HCT116 (cell line): ENCODE measurements at regions not wholly inside any gene's neighbourhood (a gene's known extent, or its start where the extent isn't known, plus 50 kb on each side); places are given as distances from the start of the nearest gene placed in this dataset.

Source experiments
- ATAC-seq: fragments of 200-7000 bp; cut with Tn5 transposase; 2 replicates; pipeline ENCODE4 v1.9.1; 2020; ENCODE audit warnings: mild to moderate bottlenecking, moderate library complexity
- BruUV-seq: library from RNA; stranded (reverse); fragments of 400-500 nt; replicated peaks from 2 replicates; lab custom pipeline; 2021; lab: Mats Ljungman, UMichigan
- CTCF ChIA-PET: fragments of 300-600 bp; sonication (Branson Sonifier 250); formaldehyde crosslinking; loops from one replicate; lab custom pipeline; 2021; ENCODE audit warnings: antibody characterized with exemption; lab: Charles Lee
- POLR2A ChIA-PET: fragments of 300-600, 350-600 bp; sonication (Branson Sonifier 250); formaldehyde crosslinking; loops from one replicate; lab custom pipeline; 2021; ENCODE audit warnings: antibody characterized with exemption; lab: Charles Lee
- RAD21 ChIA-PET, 2 experiments: fragments of 300-600 bp; sonication (Branson Sonifier 250); formaldehyde crosslinking; loops; one replicate each; lab custom pipeline; 2023; ENCODE audit warnings: low total read pairs in 2 of 2; ENCODE audit not compliant: uncharacterized antibody in 2 of 2, unreplicated experiment in 2 of 2, low non-redundant PET in 1 of 2; lab: Charles Lee
- DNase-seq: peaks from one replicate; pipeline ENCODE4 v3.0.0-alpha.2; 2010; ENCODE audit warnings: low read depth, low spot score
- H2AFZ ChIP-seq: fragments of 200-600 bp; shearing (Covaris generic), sonication (generic); 2 replicates; pipeline ENCODE4 v1.6.1; 2017; ENCODE audit warnings: low read depth, mixed run types, mixed read lengths, antibody characterized with exemption, low read length; ENCODE audit not compliant: poor library complexity, severe bottlenecking
- H3K27ac ChIP-seq: 2 replicates; pipeline ENCODE4 v1.5.1; 2012; ENCODE audit warnings: low read depth, low read length
- H3K27me3 ChIP-seq: fragments of 200-600 bp; sonication (generic); 2 replicates; pipeline ENCODE4 v1.6.1; 2016; ENCODE audit warnings: mixed run types, low read length, mixed read lengths; ENCODE audit not compliant: insufficient read depth
- H3K36me3 ChIP-seq, 2 experiments: fragments of 200-500 bp in 1 of 2; fragments of 200-600 bp in 1 of 2; sonication (Bioruptor generic) in 1 of 2; sonication (generic) in 1 of 2; 2 replicates each; pipeline versions ENCODE4 v1.5.1 to v1.6.1; 2014 to 2016; ENCODE audit warnings: low read length in 2 of 2, inconsistent platforms in 1 of 2, mixed read lengths in 1 of 2, mixed run types in 1 of 2; ENCODE audit not compliant: insufficient read depth in 2 of 2, control insufficient read depth in 1 of 2
- H3K4me1 ChIP-seq, 2 experiments: fragments of 200-600 bp in 1 of 2; sonication (generic) in 1 of 2; 2 replicates each; pipeline versions ENCODE4 v1.5.1 to v1.6.1; 2012 to 2017; ENCODE audit warnings: low read length in 2 of 2, inconsistent platforms in 1 of 2, mild to moderate bottlenecking in 1 of 2, mixed read lengths in 1 of 2, mixed run types in 1 of 2, moderate library complexity in 1 of 2; ENCODE audit not compliant: insufficient read depth in 2 of 2, control insufficient read depth in 1 of 2
- H3K4me2 ChIP-seq: fragments of 200-600 bp; sonication (generic); 2 replicates; pipeline ENCODE4 v1.6.1; 2017; ENCODE audit warnings: mixed run types, low read length, mixed read lengths
- H3K4me3 ChIP-seq, 2 experiments: fragments of 200-600 bp in 1 of 2; sonication (generic) in 1 of 2; replicated peaks in 1 of 2; 2 replicates each; pipeline ENCODE4 v1.5.1; 2011 to 2016; ENCODE audit warnings: low read length in 2 of 2, control low read depth in 1 of 2, low read depth in 1 of 2, mild to moderate bottlenecking in 1 of 2, mixed read lengths in 1 of 2, mixed run types in 1 of 2
- H3K79me2 ChIP-seq: fragments of 200-600 bp; sonication (generic); 2 replicates; pipeline ENCODE4 v1.6.1; 2017; ENCODE audit warnings: mild to moderate bottlenecking, mixed run types, low read length, moderate library complexity, mixed read lengths; ENCODE audit not compliant: insufficient read depth
- H3K9ac ChIP-seq: fragments of 200-600 bp; sonication (generic); 2 replicates; pipeline ENCODE4 v1.6.1; 2016; ENCODE audit warnings: low read length, mixed read lengths
- H3K9me2 ChIP-seq: fragments of 200-600 bp; sonication (generic), shearing (Covaris generic); 2 replicates; pipeline ENCODE4 v1.6.1; 2017; ENCODE audit warnings: mixed run types, mild to moderate bottlenecking, moderate library complexity; ENCODE audit not compliant: insufficient read depth
- H3K9me3 ChIP-seq, 2 experiments: fragments of 200-500 bp in 1 of 2; fragments of 200-600 bp in 1 of 2; sonication (Bioruptor generic) in 1 of 2; sonication (generic) in 1 of 2; 2 replicates each; pipeline ENCODE4 v1.6.1; 2014 to 2017; ENCODE audit warnings: low read length in 2 of 2, mixed read lengths in 2 of 2, inconsistent platforms in 1 of 2, low read depth in 1 of 2, mild to moderate bottlenecking in 1 of 2, mixed run types in 1 of 2, moderate library complexity in 1 of 2; ENCODE audit not compliant: control insufficient read depth in 1 of 2, insufficient read depth in 1 of 2
- H4K20me1 ChIP-seq: fragments of 200-600 bp; sonication (generic), shearing (Covaris generic); 2 replicates; pipeline ENCODE4 v1.6.1; 2017; ENCODE audit warnings: mixed run types, mild to moderate bottlenecking, moderate library complexity; ENCODE audit not compliant: insufficient read depth
- CBX3 ChIP-seq: IDR thresholded peaks from 2 replicates; pipeline ENCODE4 v1.6.1; 2012; ENCODE audit warnings: low read depth
- CEBPB ChIP-seq: IDR thresholded peaks from 2 replicates; pipeline ENCODE4 v1.6.1; 2012; ENCODE audit warnings: low read depth
- EGR1 ChIP-seq: IDR thresholded peaks from 2 replicates; pipeline ENCODE4 v1.6.1; 2012; ENCODE audit warnings: low read depth
- EZH2 ChIP-seq: fragments of 200-600 bp; sonication (generic); IDR thresholded peaks from 2 replicates; pipeline ENCODE4 v1.6.1; 2017; ENCODE audit warnings: antibody characterized with exemption, mixed run types
- EZH2phosphoT487 ChIP-seq: fragments of 200-600 bp; IDR thresholded peaks from 2 replicates; pipeline ENCODE4 v1.6.1; 2018; ENCODE audit warnings: antibody characterized with exemption, borderline replicate concordance
- FOSL1 ChIP-seq: IDR thresholded peaks from 2 replicates; pipeline ENCODE4 v1.6.1; 2012; ENCODE audit warnings: low read depth
- JUND ChIP-seq: IDR thresholded peaks from 2 replicates; pipeline ENCODE4 v1.6.1; 2012
- POLR2A ChIP-seq: IDR thresholded peaks from 2 replicates; pipeline ENCODE4 v1.7.0; 2011; ENCODE audit warnings: borderline replicate concordance; ENCODE audit not compliant: insufficient read depth, insufficient read length; ENCODE audit errors: extremely low read depth
- POLR2AphosphoS5 ChIP-seq: IDR thresholded peaks from 2 replicates; pipeline ENCODE4 v1.6.1; 2011; ENCODE audit warnings: mild to moderate bottlenecking, low read depth, low read length, moderate library complexity
- SIN3A ChIP-seq: IDR thresholded peaks from 2 replicates; pipeline ENCODE4 v1.6.1; 2012; ENCODE audit warnings: low read depth
- SP1 ChIP-seq: IDR thresholded peaks from 2 replicates; pipeline ENCODE4 v1.6.1; 2012; ENCODE audit warnings: low read depth
- TCF7L2 ChIP-seq: IDR thresholded peaks from 2 replicates; pipeline ENCODE4 v1.7.0; 2011; ENCODE audit warnings: borderline replicate concordance, inconsistent platforms; ENCODE audit not compliant: insufficient read depth, insufficient read length; ENCODE audit errors: extremely low read depth
- YY1 ChIP-seq: IDR thresholded peaks from 2 replicates; pipeline ENCODE4 v1.6.1; 2011; ENCODE audit warnings: low read length, low read depth, moderate library complexity, mild to moderate bottlenecking; ENCODE audit not compliant: insufficient replicate concordance; ENCODE audit errors: extremely low read depth
- ZFX ChIP-seq: fragments of 450-650 bp; IDR thresholded peaks from 2 replicates; pipeline ENCODE4 v1.6.1; 2017
- ZNF274 ChIP-seq: fragments of 200-500 bp; sonication (Bioruptor generic); IDR thresholded peaks from 2 replicates; pipeline ENCODE4 v1.6.1; 2014; ENCODE audit warnings: mild to moderate bottlenecking, low read depth, low read length, inconsistent platforms
- intact Hi-C: fragments of 100-400 bp; cut with micrococcal nuclease; formaldehyde crosslinking; loops from 2 replicates; pipeline ENCODE4 v1.10.0; 2022
- TF ChIP-seq, protein P1 (sequence below): IDR thresholded peaks from 2 replicates; pipeline ENCODE4 v1.6.1; 2012
- TF ChIP-seq, protein P2 (sequence below): IDR thresholded peaks from 2 replicates; pipeline ENCODE4 v1.6.1; 2012; ENCODE audit warnings: low read depth
- TF ChIP-seq, protein P3 (sequence below): IDR thresholded peaks from 2 replicates; pipeline ENCODE4 v1.6.1; 2012

DNA sequence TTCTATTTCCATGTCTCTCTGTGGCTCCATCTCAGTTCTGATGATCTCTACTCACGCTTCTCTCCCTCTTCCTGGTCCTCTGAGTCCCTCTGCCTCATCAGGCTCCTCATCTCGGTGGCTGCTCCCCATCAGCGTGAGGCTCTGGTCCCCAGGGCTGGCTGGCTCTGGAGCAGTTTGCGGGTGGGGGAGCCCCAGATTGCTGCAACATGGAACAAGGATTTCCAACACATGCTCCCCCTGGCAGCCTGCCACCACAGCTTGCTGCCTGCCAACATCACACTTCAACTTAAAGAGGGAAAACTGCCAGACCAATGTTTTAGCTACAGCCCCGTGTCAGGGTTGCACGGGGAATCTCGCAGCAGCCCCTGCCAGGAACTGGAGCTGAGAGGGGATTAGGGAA lies 77.2 kb upstream of the NEK6 start:
- no peak overlapping the region for H3K27ac ChIP-seq
- no TSS peak for BruUV-seq
- TF ChIP-seq EZH2 (no peak), FOSL1 (no peak), POLR2AphosphoS5 (no peak), EZH2phosphoT487 (no peak), CEBPB (no peak), ZFX (no peak), SP1 (no peak), CBX3 (no peak), JUND (no peak), ZNF274 (no peak), TCF7L2 (no peak), POLR2A (no peak), SIN3A (no peak), YY1 (no peak), EGR1 (no peak)
- TF ChIP-seq, protein P1, sequence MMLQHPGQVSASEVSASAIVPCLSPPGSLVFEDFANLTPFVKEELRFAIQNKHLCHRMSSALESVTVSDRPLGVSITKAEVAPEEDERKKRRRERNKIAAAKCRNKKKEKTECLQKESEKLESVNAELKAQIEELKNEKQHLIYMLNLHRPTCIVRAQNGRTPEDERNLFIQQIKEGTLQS, result no peak
- TF ChIP-seq, protein P2, sequence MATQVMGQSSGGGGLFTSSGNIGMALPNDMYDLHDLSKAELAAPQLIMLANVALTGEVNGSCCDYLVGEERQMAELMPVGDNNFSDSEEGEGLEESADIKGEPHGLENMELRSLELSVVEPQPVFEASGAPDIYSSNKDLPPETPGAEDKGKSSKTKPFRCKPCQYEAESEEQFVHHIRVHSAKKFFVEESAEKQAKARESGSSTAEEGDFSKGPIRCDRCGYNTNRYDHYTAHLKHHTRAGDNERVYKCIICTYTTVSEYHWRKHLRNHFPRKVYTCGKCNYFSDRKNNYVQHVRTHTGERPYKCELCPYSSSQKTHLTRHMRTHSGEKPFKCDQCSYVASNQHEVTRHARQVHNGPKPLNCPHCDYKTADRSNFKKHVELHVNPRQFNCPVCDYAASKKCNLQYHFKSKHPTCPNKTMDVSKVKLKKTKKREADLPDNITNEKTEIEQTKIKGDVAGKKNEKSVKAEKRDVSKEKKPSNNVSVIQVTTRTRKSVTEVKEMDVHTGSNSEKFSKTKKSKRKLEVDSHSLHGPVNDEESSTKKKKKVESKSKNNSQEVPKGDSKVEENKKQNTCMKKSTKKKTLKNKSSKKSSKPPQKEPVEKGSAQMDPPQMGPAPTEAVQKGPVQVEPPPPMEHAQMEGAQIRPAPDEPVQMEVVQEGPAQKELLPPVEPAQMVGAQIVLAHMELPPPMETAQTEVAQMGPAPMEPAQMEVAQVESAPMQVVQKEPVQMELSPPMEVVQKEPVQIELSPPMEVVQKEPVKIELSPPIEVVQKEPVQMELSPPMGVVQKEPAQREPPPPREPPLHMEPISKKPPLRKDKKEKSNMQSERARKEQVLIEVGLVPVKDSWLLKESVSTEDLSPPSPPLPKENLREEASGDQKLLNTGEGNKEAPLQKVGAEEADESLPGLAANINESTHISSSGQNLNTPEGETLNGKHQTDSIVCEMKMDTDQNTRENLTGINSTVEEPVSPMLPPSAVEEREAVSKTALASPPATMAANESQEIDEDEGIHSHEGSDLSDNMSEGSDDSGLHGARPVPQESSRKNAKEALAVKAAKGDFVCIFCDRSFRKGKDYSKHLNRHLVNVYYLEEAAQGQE, result no peak
- TF ChIP-seq, protein P3, sequence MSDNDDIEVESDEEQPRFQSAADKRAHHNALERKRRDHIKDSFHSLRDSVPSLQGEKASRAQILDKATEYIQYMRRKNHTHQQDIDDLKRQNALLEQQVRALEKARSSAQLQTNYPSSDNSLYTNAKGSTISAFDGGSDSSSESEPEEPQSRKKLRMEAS, result no peak
- H3K4me2 ChIP-seq, result no peak overlapping the region
- H3K27me3 ChIP-seq, result peaks cover 11% of the 10 kb centered on the region; the same call in 1 of the 2 replicates
- H3K36me3 ChIP-seq, result no peaks in the 10 kb centered on the region
- RAD21 ChIA-PET, result no interaction called here
- POLR2A ChIA-PET, result no interaction called here
- no peak overlapping the region for H2AFZ ChIP-seq
- no peak overlapping the region for H3K4me3 ChIP-seq
- CTCF ChIA-PET, result no interaction called here
- intact Hi-C loops, result no loop called here
- H3K9me2 ChIP-seq, result no peaks in the 10 kb centered on the region
- H3K9ac ChIP-seq, result no peak overlapping the region
- no peaks in the 10 kb centered on the region for H3K4me1 ChIP-seq
- no peaks in the 10 kb centered on the region; a peak in 1 of 4 replicates for H3K9me3 ChIP-seq
- no peaks in the 10 kb centered on the region for H4K20me1 ChIP-seq
- no peaks in the 10 kb centered on the region for H3K79me2 ChIP-seq
- ATAC-seq, result no peak
- DNase-seq, result no peak
